DMS79 (cell line): ENCODE measurements at regions not wholly inside any gene's neighbourhood (a gene's known extent, or its start where the extent isn't known, plus 50 kb on each side); places are given as distances from the start of the nearest gene placed in this dataset.

Experiments used
- DNase-seq: peaks from one replicate; lab custom pipeline; 2025; lab: John Stamatoyannopoulos, UW

- DNase-seq, result no peak
Observed at GRCh38 chr11:111035746-111036145, 209.8 kb upstream of the POU2AF2 start.

- DNase-seq, result no peak
Observed at GRCh38 chr11:111026241-111026640, 219.3 kb upstream of the POU2AF2 start.

GRCh38 chr11:111021131-111021530 is 224.4 kb upstream of the POU2AF2 start:
- DNase-seq, result no peak

- DNase-seq, result no peak
Observed at GRCh38 chr11:111019871-111020670, 225.5 kb upstream of the POU2AF2 start.

GRCh38 chr11:111019451-111019850 is 226.1 kb upstream of the POU2AF2 start:
- DNase-seq, result no peak

- no peak for DNase-seq
Observed at GRCh38 chr11:111018566-111018965, 227.0 kb upstream of the POU2AF2 start.

GRCh38 chr11:111012491-111012890 is 233.0 kb upstream of the POU2AF2 start:
- DNase-seq, result no peak

GRCh38 chr11:111011275-111011594 is 234.3 kb upstream of the POU2AF2 start:
- DNase-seq, result no peak

GRCh38 chr11:111010391-111011274 is 234.9 kb upstream of the POU2AF2 start:
- no peak for DNase-seq

- no peak for DNase-seq
Observed at GRCh38 chr11:111006227-111006626, 239.3 kb upstream of the POU2AF2 start.

- DNase-seq, result no peak
Observed at GRCh38 chr11:111001986-111002611, 243.4 kb upstream of the POU2AF2 start.

GRCh38 chr11:111001081-111001430 is 244.5 kb upstream of the POU2AF2 start:
- DNase-seq, result no peak

GRCh38 chr11:111000400-111001080 is 245.0 kb upstream of the POU2AF2 start:
- DNase-seq, result no peak

GRCh38 chr11:110992481-110992880 is 253.0 kb upstream of the POU2AF2 start:
- no peak for DNase-seq

GRCh38 chr11:110991661-110992355 is 253.7 kb upstream of the POU2AF2 start:
- no peak for DNase-seq

- no peak for DNase-seq
Observed at GRCh38 chr11:110990311-110990710, 255.2 kb upstream of the POU2AF2 start.

GRCh38 chr11:110989428-110990133 is 255.9 kb upstream of the POU2AF2 start:
- DNase-seq, result no peak

GRCh38 chr11:110988671-110989070 is 256.9 kb upstream of the POU2AF2 start:
- no peak for DNase-seq

GRCh38 chr11:110986016-110986415 is 259.5 kb upstream of the POU2AF2 start:
- DNase-seq, result no peak

- DNase-seq, result no peak
Observed at GRCh38 chr11:110985547-110985946, 260.0 kb upstream of the POU2AF2 start.

GRCh38 chr11:110984693-110985092 is 260.8 kb upstream of the POU2AF2 start:
- no peak for DNase-seq
